Hepatocyte (in vitro differentiated cells): ENCODE measurements at regions not wholly inside any gene's neighbourhood (a gene's known extent, or its start where the extent isn't known, plus 50 kb on each side); places are given as distances from the start of the nearest gene placed in this dataset.

Source experiments
- DNase-seq: peaks from one replicate; pipeline ENCODE4 v3.0.0-alpha.2; 2016; ENCODE audit warnings: low spot score
- H2AFZ ChIP-seq: fragments of 200-600 bp; sonication (generic); 2 replicates; pipeline ENCODE4 v1.6.0; 2016; ENCODE audit warnings: antibody characterized with exemption, mild to moderate bottlenecking
- H3K27ac ChIP-seq: fragments of 200-600 bp; sonication (generic); 2 replicates; pipeline ENCODE4 v1.5.1; 2016; ENCODE audit warnings: mild to moderate bottlenecking
- H3K27me3 ChIP-seq: fragments of 200-600 bp; sonication (generic); 2 replicates; pipeline ENCODE4 v1.6.1; 2016
- H3K36me3 ChIP-seq: fragments of 200-600 bp; sonication (generic); replicated peaks from 2 replicates; pipeline ENCODE4 v1.5.1; 2016; ENCODE audit warnings: low read depth; ENCODE audit not compliant: insufficient read depth
- H3K4me1 ChIP-seq: fragments of 200-600 bp; sonication (generic); 2 replicates; pipeline ENCODE4 v1.5.1; 2016; ENCODE audit warnings: mild to moderate bottlenecking, moderate library complexity; ENCODE audit not compliant: insufficient read depth
- H3K4me2 ChIP-seq: fragments of 200-600 bp; sonication (generic); 2 replicates; pipeline ENCODE4 v1.6.0; 2016
- H3K4me3 ChIP-seq: fragments of 200-600 bp; sonication (generic); 2 replicates; pipeline ENCODE4 v1.5.1; 2016; ENCODE audit warnings: mild to moderate bottlenecking
- H3K79me2 ChIP-seq: fragments of 200-600 bp; sonication (generic); 2 replicates; pipeline ENCODE4 v1.6.0; 2017; ENCODE audit warnings: mild to moderate bottlenecking
- H3K9me2 ChIP-seq: fragments of 200-600 bp; sonication (generic); replicated peaks from 2 replicates; pipeline ENCODE4 v1.6.0; 2017; ENCODE audit warnings: mild to moderate bottlenecking; ENCODE audit not compliant: insufficient read depth
- H3K9me3 ChIP-seq: fragments of 200-600 bp; sonication (generic); 2 replicates; pipeline ENCODE4 v1.5.1; 2016; ENCODE audit warnings: low read depth, mild to moderate bottlenecking
- H4K20me1 ChIP-seq: fragments of 200-600 bp; sonication (generic); 2 replicates; pipeline ENCODE4 v1.6.0; 2016; ENCODE audit warnings: mild to moderate bottlenecking; ENCODE audit not compliant: insufficient read depth, poor library complexity, severe bottlenecking
- EZH2 ChIP-seq: fragments of 200-600 bp; sonication (generic); IDR thresholded peaks from 2 replicates; pipeline ENCODE4 v1.6.1; 2016; ENCODE audit warnings: antibody characterized with exemption, mild to moderate bottlenecking, borderline replicate concordance
- EZH2phosphoT487 ChIP-seq: fragments of 200-600 bp; sonication (generic); IDR thresholded peaks from one replicate; pipeline ENCODE4 v1.6.1; 2018; ENCODE audit warnings: antibody characterized with exemption, mild to moderate bottlenecking, low read depth, moderate library complexity; ENCODE audit not compliant: unreplicated experiment, severe bottlenecking
- WGBS: methylation state at CpG from one replicate; pipeline ENCODE4 v1.1.6; 2016; ENCODE audit warnings: low lambda C conversion rate; ENCODE audit errors: missing lambda C conversion rate; 5-methylcytosine and 5-hydroxymethylcytosine counted together
- TF ChIP-seq, protein P1 (sequence below): fragments of 200-600 bp; sonication (generic); IDR thresholded peaks from 2 replicates; pipeline ENCODE4 v1.5.1; 2016; ENCODE audit warnings: antibody characterized with exemption, mild to moderate bottlenecking; ENCODE audit not compliant: poor library complexity

- TF ChIP-seq EZH2 (no peak), EZH2phosphoT487 (no peak)
- TF ChIP-seq, protein P1, sequence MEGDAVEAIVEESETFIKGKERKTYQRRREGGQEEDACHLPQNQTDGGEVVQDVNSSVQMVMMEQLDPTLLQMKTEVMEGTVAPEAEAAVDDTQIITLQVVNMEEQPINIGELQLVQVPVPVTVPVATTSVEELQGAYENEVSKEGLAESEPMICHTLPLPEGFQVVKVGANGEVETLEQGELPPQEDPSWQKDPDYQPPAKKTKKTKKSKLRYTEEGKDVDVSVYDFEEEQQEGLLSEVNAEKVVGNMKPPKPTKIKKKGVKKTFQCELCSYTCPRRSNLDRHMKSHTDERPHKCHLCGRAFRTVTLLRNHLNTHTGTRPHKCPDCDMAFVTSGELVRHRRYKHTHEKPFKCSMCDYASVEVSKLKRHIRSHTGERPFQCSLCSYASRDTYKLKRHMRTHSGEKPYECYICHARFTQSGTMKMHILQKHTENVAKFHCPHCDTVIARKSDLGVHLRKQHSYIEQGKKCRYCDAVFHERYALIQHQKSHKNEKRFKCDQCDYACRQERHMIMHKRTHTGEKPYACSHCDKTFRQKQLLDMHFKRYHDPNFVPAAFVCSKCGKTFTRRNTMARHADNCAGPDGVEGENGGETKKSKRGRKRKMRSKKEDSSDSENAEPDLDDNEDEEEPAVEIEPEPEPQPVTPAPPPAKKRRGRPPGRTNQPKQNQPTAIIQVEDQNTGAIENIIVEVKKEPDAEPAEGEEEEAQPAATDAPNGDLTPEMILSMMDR, result no peak
- Histone ChIP-seq H4K20me1 (no peaks in the 10 kb centered on the region), H3K4me3 (no peak overlapping the region), H3K9me2 (no peaks in the 10 kb centered on the region), H3K9me3 (no peaks in the 10 kb centered on the region), H3K79me2 (no peaks in the 10 kb centered on the region), H3K27me3 (no peaks in the 10 kb centered on the region), H2AFZ (no peak overlapping the region), H3K27ac (no peak overlapping the region), H3K4me1 (peaks cover 7% of the 10 kb centered on the region), H3K4me2 (peak overlapping the region; percentile 35), H3K36me3 (no peaks in the 10 kb centered on the region)
- whole genome bisulfite sequencing, result 38% methylated on average over 6 of the region's 6 CpGs
- peak; percentile 75 for DNase-seq
Measured at GRCh38 chr5:61919920-61920319, 386.1 kb upstream of the KIF2A start.

DNA sequence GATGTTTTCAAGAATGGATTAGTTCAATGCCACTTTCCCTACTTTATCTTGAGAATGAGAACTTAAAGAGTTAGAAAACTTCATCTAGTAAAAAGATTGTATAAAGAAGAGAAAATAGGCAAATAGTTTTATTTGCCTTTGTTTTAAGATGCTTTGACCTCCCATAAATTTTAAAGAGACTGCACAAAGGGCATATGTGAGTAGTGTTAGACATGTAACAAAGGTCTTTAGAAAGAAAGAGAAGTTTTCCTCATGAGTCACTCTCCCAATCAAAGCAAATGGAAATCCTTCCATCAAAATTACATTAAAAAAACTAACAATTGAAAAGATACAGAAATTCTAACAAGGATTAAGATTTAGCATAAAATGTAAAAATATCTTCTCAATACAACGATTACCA lies 381.8 kb upstream of the KIF2A start:
- Histone ChIP-seq H3K9me3 (no peaks in the 10 kb centered on the region), H3K4me3 (no peak overlapping the region), H3K27me3 (no peaks in the 10 kb centered on the region), H3K9me2 (no peaks in the 10 kb centered on the region), H3K4me1 (peaks cover 2% of the 10 kb centered on the region), H3K79me2 (no peaks in the 10 kb centered on the region), H4K20me1 (no peaks in the 10 kb centered on the region), H3K4me2 (no peak overlapping the region), H3K36me3 (no peaks in the 10 kb centered on the region), H3K27ac (no peak overlapping the region), H2AFZ (no peak overlapping the region)
- 80% methylated on average over 1 of the region's 1 CpG for WGBS
- DNase-seq, result no peak
- TF ChIP-seq EZH2phosphoT487, result no peak
- TF ChIP-seq EZH2, result no peak
- TF ChIP-seq, protein P1, result no peak

DNA sequence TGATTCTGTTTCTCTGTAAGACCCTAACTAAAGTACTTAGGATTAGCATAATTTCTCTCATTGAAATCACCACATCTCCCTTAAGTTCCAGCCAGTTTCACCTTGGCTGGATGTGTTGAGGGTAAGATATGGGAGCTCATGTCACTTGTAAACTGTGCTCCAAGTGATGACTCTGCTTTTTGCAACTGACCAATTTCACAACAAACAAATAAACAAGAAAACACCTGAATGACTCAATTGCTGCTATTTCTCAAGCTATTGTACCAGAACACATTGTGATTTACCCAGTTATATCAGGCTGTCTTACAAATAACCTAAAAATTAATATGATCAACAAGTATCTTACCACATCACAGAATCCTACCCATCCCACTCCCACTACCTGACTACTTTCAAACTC lies 379.1 kb upstream of the KIF2A start:
- no peak for DNase-seq
- H3K9me3 ChIP-seq, result no peaks in the 10 kb centered on the region
- no peak overlapping the region for H3K27ac ChIP-seq
- H3K79me2 ChIP-seq, result no peaks in the 10 kb centered on the region
- no peaks in the 10 kb centered on the region for H3K4me1 ChIP-seq
- H2AFZ ChIP-seq, result no peak overlapping the region
- H3K4me2 ChIP-seq, result no peak overlapping the region
- no peaks in the 10 kb centered on the region for H3K36me3 ChIP-seq
- no peak overlapping the region for H3K4me3 ChIP-seq
- no peaks in the 10 kb centered on the region for H3K27me3 ChIP-seq
- H3K9me2 ChIP-seq, result no peaks in the 10 kb centered on the region
- TF ChIP-seq EZH2 (no peak), EZH2phosphoT487 (no peak)
- TF ChIP-seq, protein P1, result no peak
- no peaks in the 10 kb centered on the region for H4K20me1 ChIP-seq

DNA sequence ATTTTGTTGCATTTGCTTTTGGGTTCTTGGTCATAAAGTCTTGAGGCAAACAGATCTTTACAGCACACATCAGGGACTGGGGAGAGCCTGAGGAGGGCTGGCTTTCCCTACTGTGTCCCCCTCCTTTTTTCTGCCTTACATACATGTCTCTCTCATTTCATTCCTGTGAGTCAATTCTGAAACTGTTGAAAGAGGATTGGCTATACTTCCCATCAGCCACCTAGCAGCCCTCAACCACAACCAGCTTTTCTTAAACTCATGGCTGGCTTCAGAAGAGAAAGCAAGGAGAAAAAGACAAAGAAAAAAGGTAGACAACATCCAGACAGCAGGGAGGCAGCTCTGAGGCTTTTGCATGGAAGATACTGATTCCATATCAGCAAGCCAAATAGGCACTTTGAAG lies 374.8 kb upstream of the KIF2A start:
- Histone ChIP-seq H3K36me3 (no peaks in the 10 kb centered on the region), H3K4me1 (no peaks in the 10 kb centered on the region), H3K27ac (no peak overlapping the region), H3K4me3 (no peak overlapping the region), H3K9me2 (no peaks in the 10 kb centered on the region), H3K9me3 (no peaks in the 10 kb centered on the region), H4K20me1 (no peaks in the 10 kb centered on the region), H3K4me2 (no peak overlapping the region), H3K79me2 (no peaks in the 10 kb centered on the region), H2AFZ (no peak overlapping the region), H3K27me3 (no peaks in the 10 kb centered on the region)
- no peak for TF ChIP-seq EZH2
- TF ChIP-seq, protein P1, result no peak
- no peak for TF ChIP-seq EZH2phosphoT487
- no peak for DNase-seq
